ENCODE measurements at regions not wholly inside any gene's neighbourhood (a gene's known extent, or its start where the extent isn't known, plus 50 kb on each side); places are given as distances from the start of the nearest gene placed in this dataset.

DNA sequence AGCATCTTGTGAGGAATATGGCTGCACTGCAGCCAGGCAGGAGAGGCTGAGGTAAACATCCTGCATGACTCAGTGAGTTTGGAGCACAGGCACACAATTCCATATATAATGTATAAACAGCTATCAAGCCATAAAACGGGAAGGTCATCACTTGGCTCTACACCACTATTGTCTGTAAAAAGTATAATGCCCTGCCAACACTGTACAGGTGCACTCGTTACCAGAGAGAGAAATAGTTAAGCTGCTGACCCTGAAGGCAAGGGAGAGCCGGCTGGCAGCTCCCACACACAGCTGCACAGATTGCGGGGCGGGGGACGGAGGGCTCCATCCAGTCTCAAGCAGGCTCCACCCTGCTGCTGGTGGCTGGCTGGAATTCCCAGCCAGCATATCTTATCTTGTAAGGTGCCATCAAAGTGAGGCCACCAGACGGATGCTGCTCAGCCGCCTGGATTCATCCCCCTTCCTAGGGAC lies 668.1 kb downstream of the SLITRK5 start:
- TF ChIP-seq CTCF (conservative IDR thresholded peaks at IDR 0.05; ENCODE audit: low read depth, low read length) (no peak), EZH2 (IDR thresholded peaks at IDR 0.05; ENCODE audit: borderline replicate concordance, low read depth, low read length, poor library complexity, severe bottlenecking) (no peak)

Data from A673 (cell line).